HEK293 (cell line): ENCODE measurements at regions not wholly inside any gene's neighbourhood (a gene's known extent, or its start where the extent isn't known, plus 50 kb on each side); places are given as distances from the start of the nearest gene placed in this dataset.
A peak's percentile ranks its signal among the peaks of the same experiment; 100 is the strongest.
"Not testable (repeated sequence)": the region's sequence is repeated elsewhere in the genome, so short reads cannot be mapped to it uniquely, and the experiment has no call there.

Source experiments
- CTCF ChIA-PET: fragments of 350-600 bp; formaldehyde crosslinking; extraction: SDS; loops from one replicate; lab custom pipeline; 2021; ENCODE audit warnings: antibody characterized with exemption; lab: Yijun Ruan, JAX
- POLR2A ChIA-PET: fragments of 300-600 bp; formaldehyde crosslinking; extraction: SDS; loops from one replicate; lab custom pipeline; 2020; ENCODE audit warnings: antibody characterized with exemption, inconsistent platforms; lab: Yijun Ruan, JAX
- H3K27ac ChIP-seq: fragments of 200-500 bp; sonication (Bioruptor generic); 2 replicates; pipeline ENCODE4 v1.5.1; 2014; ENCODE audit warnings: low read depth, low read length, control low read depth, inconsistent platforms; ENCODE audit errors: extremely low read depth
- H3K36me3 ChIP-seq, 2 experiments: fragments of 200-500 bp in 1 of 2; sonication (Bioruptor generic) in 1 of 2; 1 replicate in 1 of 2; 2 replicates in 1 of 2; pipeline ENCODE4 v1.5.1; 2014 to 2017; ENCODE audit warnings: inconsistent platforms in 2 of 2, low read length in 2 of 2; ENCODE audit not compliant: control insufficient read depth in 2 of 2, insufficient read depth in 1 of 2
- H3K4me1 ChIP-seq: fragments of 200-500 bp; sonication (Bioruptor generic); 2 replicates; pipeline ENCODE4 v1.5.1; 2014; ENCODE audit warnings: mild to moderate bottlenecking, low read length, inconsistent platforms; ENCODE audit not compliant: control insufficient read depth, insufficient read depth
- H3K4me3 ChIP-seq: 2 replicates; pipeline ENCODE4 v1.5.1; 2011; ENCODE audit warnings: low read depth, mild to moderate bottlenecking, control low read depth, low read length, moderate library complexity
- H3K9me3 ChIP-seq: fragments of 200-500 bp; sonication (Bioruptor generic); 2 replicates; pipeline ENCODE4 v1.5.1; 2014; ENCODE audit warnings: low read depth, low read length, inconsistent platforms; ENCODE audit not compliant: control insufficient read depth, insufficient read depth
- KLF7 ChIP-seq: fragments of 450-650 bp; formaldehyde crosslinking; IDR thresholded peaks from 2 replicates; pipeline ENCODE4 v1.5.1; 2016; ENCODE audit warnings: missing biosample characterization, missing genetic modification characterization, borderline replicate concordance
- KLF9 ChIP-seq: fragments of 450-650 bp; formaldehyde crosslinking; IDR thresholded peaks from 2 replicates; pipeline ENCODE4 v1.5.1; 2016; ENCODE audit warnings: missing biosample characterization, missing genetic modification characterization, low read depth
- MYNN ChIP-seq: fragments of 450-650 bp; formaldehyde crosslinking; IDR thresholded peaks from 2 replicates; pipeline ENCODE4 v1.5.1; 2016; ENCODE audit warnings: missing biosample characterization, missing genetic modification characterization, borderline replicate concordance
- SALL2 ChIP-seq: fragments of 450-650 bp; formaldehyde crosslinking; IDR thresholded peaks from 2 replicates; pipeline ENCODE4 v1.5.0; 2017; ENCODE audit warnings: missing biosample characterization, mild to moderate bottlenecking, missing genetic modification characterization, borderline replicate concordance
- SETDB1 ChIP-seq: IDR thresholded peaks from one replicate; pipeline ENCODE4 v1.6.1; 2017; ENCODE audit warnings: mild to moderate bottlenecking, low read length, moderate library complexity, mixed read lengths; ENCODE audit not compliant: insufficient read length
- ZNF132 ChIP-seq: fragments of 450-650 bp; formaldehyde crosslinking; IDR thresholded peaks from 2 replicates; pipeline ENCODE4 v1.5.1; 2017; ENCODE audit warnings: missing biosample characterization, missing genetic modification characterization, borderline replicate concordance
- ZNF138 ChIP-seq: fragments of 450-650 bp; formaldehyde crosslinking; IDR thresholded peaks from 2 replicates; pipeline ENCODE4 v1.5.1; 2016; ENCODE audit warnings: missing biosample characterization, missing genetic modification characterization, borderline replicate concordance
- ZNF140 ChIP-seq: fragments of 450-650 bp; formaldehyde crosslinking; IDR thresholded peaks from 2 replicates; pipeline ENCODE4 v1.5.1; 2016; ENCODE audit warnings: missing biosample characterization, missing genetic modification characterization
- ZNF146 ChIP-seq: fragments of 450-650 bp; formaldehyde crosslinking; IDR thresholded peaks from 2 replicates; pipeline ENCODE4 v1.5.1; 2016; ENCODE audit warnings: missing biosample characterization, missing genetic modification characterization
- ZNF169 ChIP-seq: fragments of 450-650 bp; formaldehyde crosslinking; IDR thresholded peaks from 2 replicates; pipeline ENCODE4 v1.5.1; 2016; ENCODE audit warnings: missing biosample characterization, missing genetic modification characterization
- ZNF184 ChIP-seq: fragments of 450-650 bp; IDR thresholded peaks from 2 replicates; pipeline ENCODE4 v1.5.1; 2018; ENCODE audit warnings: missing biosample characterization, mild to moderate bottlenecking, missing genetic modification characterization
- ZNF211 ChIP-seq: fragments of 450-650 bp; formaldehyde crosslinking; IDR thresholded peaks from 2 replicates; pipeline ENCODE4 v1.5.1; 2016; ENCODE audit warnings: low read depth, missing biosample characterization, missing genetic modification characterization
- ZNF24 ChIP-seq: fragments of 450-650 bp; formaldehyde crosslinking; IDR thresholded peaks from 2 replicates; pipeline ENCODE4 v1.5.1; 2016; ENCODE audit warnings: missing biosample characterization, missing genetic modification characterization
- ZNF280C ChIP-seq: fragments of 450-650 bp; formaldehyde crosslinking; IDR thresholded peaks from 2 replicates; pipeline ENCODE4 v1.5.1; 2016; ENCODE audit warnings: missing biosample characterization, missing genetic modification characterization
- ZNF302 ChIP-seq: fragments of 450-650 bp; formaldehyde crosslinking; IDR thresholded peaks from 2 replicates; pipeline ENCODE4 v1.5.1; 2016; ENCODE audit warnings: missing biosample characterization, missing genetic modification characterization, low read depth
- ZNF341 ChIP-seq: fragments of 450-650 bp; formaldehyde crosslinking; IDR thresholded peaks from 2 replicates; pipeline ENCODE4; 2016; ENCODE audit warnings: low read depth, missing biosample characterization, missing genetic modification characterization
- ZNF37A ChIP-seq: fragments of 450-650 bp; IDR thresholded peaks from 2 replicates; pipeline ENCODE4 v1.5.1; 2018; ENCODE audit warnings: missing biosample characterization, missing genetic modification characterization
- ZNF391 ChIP-seq: fragments of 450-650 bp; formaldehyde crosslinking; IDR thresholded peaks from 2 replicates; pipeline ENCODE4 v1.5.1; 2016; ENCODE audit warnings: low read depth, missing biosample characterization, missing genetic modification characterization, borderline replicate concordance
- ZNF521 ChIP-seq: fragments of 450-650 bp; formaldehyde crosslinking; IDR thresholded peaks from 2 replicates; pipeline ENCODE4 v1.5.1; 2017; ENCODE audit warnings: missing biosample characterization, mild to moderate bottlenecking, missing genetic modification characterization
- ZNF600 ChIP-seq: fragments of 450-650 bp; formaldehyde crosslinking; IDR thresholded peaks from 2 replicates; pipeline ENCODE4 v1.5.1; 2016; ENCODE audit warnings: missing biosample characterization, missing genetic modification characterization
- ZNF621 ChIP-seq: fragments of 450-650 bp; formaldehyde crosslinking; IDR thresholded peaks from 2 replicates; pipeline ENCODE4 v1.5.1; 2017; ENCODE audit warnings: missing biosample characterization, missing genetic modification characterization
- ZNF626 ChIP-seq: fragments of 450-650 bp; sonication (Bioruptor Pico); formaldehyde crosslinking; IDR thresholded peaks from 2 replicates; pipeline ENCODE4 v1.5.1; 2018; ENCODE audit warnings: missing biosample characterization, missing genetic modification characterization, inconsistent platforms
- ZSCAN16 ChIP-seq: fragments of 450-650 bp; formaldehyde crosslinking; IDR thresholded peaks from 2 replicates; pipeline ENCODE4 v1.5.1; 2016; ENCODE audit warnings: missing biosample characterization, missing genetic modification characterization

GRCh38 chr4:79552311-79552710, 144.3 kb upstream of the GK2 start:
- Histone ChIP-seq H3K4me3 (no peak overlapping the region), H3K9me3 (no peaks in the 10 kb centered on the region), H3K36me3 (no peaks in the 10 kb centered on the region), H3K27ac (no peak overlapping the region), H3K4me1 (no peaks in the 10 kb centered on the region)
- TF ChIP-seq SETDB1 = no peak
- no peak for TF ChIP-seq ZNF521 (tag by site-specific recombination)
- TF ChIP-seq ZNF211 (tag by site-specific recombination) = no peak
- no peak for TF ChIP-seq KLF7 (tag by site-specific recombination)
- no peak for TF ChIP-seq ZSCAN16 (tag by site-specific recombination)
- no peak for TF ChIP-seq MYNN (tag by site-specific recombination)
- CTCF ChIA-PET = interaction anchor here (0.6 kb wide), 1 partner anchor 262 kb away, joined by 3 read pairs; no protein-coding TSS in a partner anchor
- POLR2A ChIA-PET = no interaction called here

- CTCF ChIA-PET = no interaction called here
- H3K27ac ChIP-seq = no peak overlapping the region
- TF ChIP-seq ZNF138 (tag by site-specific recombination) (no peak), ZNF146 (peak; percentile 64)
- TF ChIP-seq, all 188 proteins: peak for 1
- no peak overlapping the region for H3K4me3 ChIP-seq
- POLR2A ChIA-PET = no interaction called here
- no peaks in the 10 kb centered on the region for H3K36me3 ChIP-seq
- no peaks in the 10 kb centered on the region for H3K4me1 ChIP-seq
- no peaks in the 10 kb centered on the region for H3K9me3 ChIP-seq
These were observed 143.5 kb upstream of the GK2 start for GRCh38 chr4:79551555-79551954.

DNA sequence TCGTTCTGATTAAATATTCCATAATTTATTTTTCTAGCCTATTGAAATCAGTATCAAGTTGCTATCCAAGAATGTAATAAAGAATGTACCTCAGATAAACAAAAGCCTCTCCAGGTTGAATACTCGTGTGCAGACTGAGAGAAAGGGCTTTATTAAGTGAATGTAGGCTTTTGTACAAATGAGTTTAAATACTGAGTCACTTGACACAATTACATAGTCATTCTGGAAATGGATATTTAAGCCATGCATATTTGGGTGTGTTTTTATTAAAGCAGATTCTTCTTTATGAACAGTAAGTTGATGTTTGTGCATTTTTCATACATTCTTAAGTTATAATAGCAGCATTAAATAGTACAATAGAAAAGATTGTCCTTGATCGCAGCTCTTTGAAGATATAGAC, 139.8 kb upstream of the GK2 start:
- ChIA-PET POLR2A (no interaction called here), CTCF (no interaction called here)
- no peak for TF ChIP-seq SALL2 (tag by site-specific recombination)
- TF ChIP-seq ZNF600 (tag by site-specific recombination) = no peak
- no peak for TF ChIP-seq ZNF280C
- H3K4me1 ChIP-seq = no peaks in the 10 kb centered on the region
- no peaks in the 10 kb centered on the region for H3K9me3 ChIP-seq
- H3K27ac ChIP-seq = no peak overlapping the region
- H3K36me3 ChIP-seq = no peaks in the 10 kb centered on the region
- H3K4me3 ChIP-seq = no peak overlapping the region

DNA sequence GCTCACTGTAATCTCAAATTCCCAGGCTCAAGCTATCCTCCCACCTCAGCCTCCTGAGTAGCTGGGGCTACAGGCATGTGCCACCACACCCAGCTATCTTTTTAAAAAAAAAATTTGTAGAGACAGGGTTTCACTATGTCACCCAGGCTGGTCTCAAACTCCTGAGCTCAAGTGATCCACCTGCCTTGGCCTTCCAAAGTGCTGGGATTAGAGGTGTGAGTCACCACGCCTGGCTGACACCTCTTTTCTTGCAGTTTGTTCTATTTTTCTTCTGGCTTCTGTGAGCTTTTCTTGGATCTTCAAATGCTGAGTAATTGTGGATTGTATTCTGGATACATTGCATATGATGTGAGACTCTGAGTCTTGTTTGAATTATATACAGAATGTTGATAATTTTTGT, 137.3 kb upstream of the GK2 start:
- POLR2A ChIA-PET, H3K9me3 ChIP-seq, H3K36me3 ChIP-seq, H3K4me1 ChIP-seq, CTCF ChIA-PET, H3K27ac ChIP-seq, H3K4me3 ChIP-seq: not testable (repeated sequence)

DNA sequence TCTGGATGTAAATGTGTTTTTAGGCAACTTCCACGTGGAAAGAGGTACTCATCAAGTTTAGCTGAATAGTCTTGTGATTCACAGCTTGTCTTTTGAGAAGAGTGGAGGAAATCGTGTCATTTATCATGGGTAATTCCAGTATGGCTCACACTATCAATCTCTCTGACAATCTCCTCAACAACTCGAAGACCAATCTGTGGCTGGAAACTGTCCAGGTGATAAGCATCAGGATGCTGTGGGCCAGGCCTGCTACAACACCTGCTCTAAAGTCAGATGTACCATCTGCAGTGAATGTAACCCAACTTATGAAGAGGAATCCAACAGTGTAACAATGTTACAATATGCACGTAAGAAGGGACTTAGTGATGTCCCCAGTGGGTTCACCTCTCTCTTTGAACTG, 132.1 kb upstream of the GK2 start:
- ChIA-PET POLR2A (no interaction called here), CTCF (no interaction called here)
- no peak overlapping the region for H3K27ac ChIP-seq
- no peaks in the 10 kb centered on the region for H3K4me1 ChIP-seq
- H3K36me3 ChIP-seq = no peaks in the 10 kb centered on the region
- TF ChIP-seq ZNF37A (tag by site-specific recombination) (no peak), ZNF132 (tag by site-specific recombination) (no peak), ZNF341 (tag by site-specific recombination) (no peak), KLF9 (tag by site-specific recombination) (no peak), ZNF169 (no peak), ZNF140 (tag by site-specific recombination) (no peak), ZNF626 (no peak), ZNF621 (tag by site-specific recombination) (no peak), ZNF24 (no peak), ZNF391 (no peak), ZNF184 (no peak), ZNF302 (no peak)
- H3K9me3 ChIP-seq = no peaks in the 10 kb centered on the region
- H3K4me3 ChIP-seq = no peak overlapping the region
